ENCODE measurements at regions not wholly inside any gene's neighbourhood (a gene's known extent, or its start where the extent isn't known, plus 50 kb on each side); places are given as distances from the start of the nearest gene placed in this dataset.

DNA sequence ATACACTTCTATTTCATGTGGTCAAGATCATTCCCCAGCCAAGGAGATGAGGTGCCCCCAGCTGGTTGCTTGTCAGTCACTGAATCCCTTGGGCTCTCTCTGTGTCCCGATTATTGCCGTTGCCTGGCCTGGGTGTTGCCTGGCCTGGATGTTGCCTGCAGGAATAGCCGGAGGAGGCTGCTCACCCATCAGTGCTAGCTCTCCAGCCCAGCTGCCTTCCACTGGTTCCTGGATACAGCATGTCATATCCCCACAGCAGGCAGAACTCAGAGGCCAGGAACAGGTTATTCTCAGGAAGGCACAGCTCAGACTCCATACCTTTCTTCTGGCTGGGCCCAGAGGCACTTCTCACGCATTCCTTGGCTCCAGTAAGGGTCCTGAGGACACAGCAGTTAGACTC, 542.1 kb upstream of the MGMT start:
- TF ChIP-seq, protein P1, sequence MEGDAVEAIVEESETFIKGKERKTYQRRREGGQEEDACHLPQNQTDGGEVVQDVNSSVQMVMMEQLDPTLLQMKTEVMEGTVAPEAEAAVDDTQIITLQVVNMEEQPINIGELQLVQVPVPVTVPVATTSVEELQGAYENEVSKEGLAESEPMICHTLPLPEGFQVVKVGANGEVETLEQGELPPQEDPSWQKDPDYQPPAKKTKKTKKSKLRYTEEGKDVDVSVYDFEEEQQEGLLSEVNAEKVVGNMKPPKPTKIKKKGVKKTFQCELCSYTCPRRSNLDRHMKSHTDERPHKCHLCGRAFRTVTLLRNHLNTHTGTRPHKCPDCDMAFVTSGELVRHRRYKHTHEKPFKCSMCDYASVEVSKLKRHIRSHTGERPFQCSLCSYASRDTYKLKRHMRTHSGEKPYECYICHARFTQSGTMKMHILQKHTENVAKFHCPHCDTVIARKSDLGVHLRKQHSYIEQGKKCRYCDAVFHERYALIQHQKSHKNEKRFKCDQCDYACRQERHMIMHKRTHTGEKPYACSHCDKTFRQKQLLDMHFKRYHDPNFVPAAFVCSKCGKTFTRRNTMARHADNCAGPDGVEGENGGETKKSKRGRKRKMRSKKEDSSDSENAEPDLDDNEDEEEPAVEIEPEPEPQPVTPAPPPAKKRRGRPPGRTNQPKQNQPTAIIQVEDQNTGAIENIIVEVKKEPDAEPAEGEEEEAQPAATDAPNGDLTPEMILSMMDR (IDR thresholded peaks at IDR 0.05; ENCODE audit: poor library complexity, severe bottlenecking), result no peak
- TF ChIP-seq EZH2 (IDR thresholded peaks at IDR 0.05; ENCODE audit: borderline replicate concordance, insufficient read depth, low read length, poor library complexity, severe bottlenecking) (no peak), POLR2AphosphoS5 (IDR thresholded peaks at IDR 0.05) (no peak)
